Cardiac fibroblast (primary cell): ENCODE measurements at regions not wholly inside any gene's neighbourhood (a gene's known extent, or its start where the extent isn't known, plus 50 kb on each side); places are given as distances from the start of the nearest gene placed in this dataset.

ENCODE experiments used
- DNase-seq, 2 donors: peaks; one replicate each; pipeline versions ENCODE4 v3.0.0 to v3.0.0-alpha.2; 2010; ENCODE audit warnings: low read depth in 2 of 2
- H3K4me3 ChIP-seq, 2 donors: replicated peaks in 1 of 2; 1 replicate in 1 of 2; 2 replicates in 1 of 2; pipeline ENCODE4 v1.5.1; 2011; ENCODE audit warnings: low read depth in 2 of 2, low read length in 2 of 2, mild to moderate bottlenecking in 2 of 2, moderate library complexity in 1 of 2
- CTCF ChIP-seq: IDR thresholded peaks from one replicate; pipeline ENCODE4 v1.5.1; 2011; ENCODE audit warnings: low read depth, mild to moderate bottlenecking, low read length, inconsistent platforms

GRCh38 chr4:138406876-138407275, 164.7 kb upstream of the SLC7A11 start:
- no peak overlapping the region for H3K4me3 ChIP-seq
- no peak for TF ChIP-seq CTCF
- peak; percentile 11 to 29 for DNase-seq

- no peak overlapping the region for H3K4me3 ChIP-seq
- DNase-seq: peak; percentile 57 to 83
- TF ChIP-seq CTCF: no peak
Measured at GRCh38 chr4:138405934-138406567, 163.9 kb upstream of the SLC7A11 start.

GRCh38 chr4:138405466-138405891, 163.3 kb upstream of the SLC7A11 start:
- no peak for TF ChIP-seq CTCF
- DNase-seq: peak in 1 of 2 donors; percentile 33
- H3K4me3 ChIP-seq: no peak overlapping the region

- DNase-seq: no peak
- no peak overlapping the region for H3K4me3 ChIP-seq
- no peak for TF ChIP-seq CTCF
Measured at GRCh38 chr4:138404801-138405200, 162.7 kb upstream of the SLC7A11 start.

GRCh38 chr4:138404251-138404650, 162.1 kb upstream of the SLC7A11 start:
- no peak overlapping the region for H3K4me3 ChIP-seq
- TF ChIP-seq CTCF: no peak
- no peak for DNase-seq

- no peak for TF ChIP-seq CTCF
- H3K4me3 ChIP-seq: no peak overlapping the region
- peak in 1 of 2 donors; percentile 23 for DNase-seq
Measured at GRCh38 chr4:138401334-138401733, 159.2 kb upstream of the SLC7A11 start.

- DNase-seq: no peak
- H3K4me3 ChIP-seq: no peak overlapping the region
- no peak for TF ChIP-seq CTCF
Measured at GRCh38 chr4:138400543-138400942, 158.4 kb upstream of the SLC7A11 start.
